ENCODE measurements at regions not wholly inside any gene's neighbourhood (a gene's known extent, or its start where the extent isn't known, plus 50 kb on each side); places are given as distances from the start of the nearest gene placed in this dataset.
A peak's percentile ranks its signal among the peaks of the same experiment; 100 is the strongest.

GRCh38 chr10:121085367-121085766, 234.2 kb downstream of the WDR11 start:
- H3K9me3 ChIP-seq = no peaks in the 10 kb centered on the region
- TF ChIP-seq SMC3 (IDR thresholded peaks at IDR 0.05; ENCODE audit: low read depth, low read length) (no peak), RCOR1 (IDR thresholded peaks at IDR 0.05; ENCODE audit: low read length) (no peak), PBX3 (IDR thresholded peaks at IDR 0.05) (no peak), MEF2A (IDR thresholded peaks at IDR 0.05; ENCODE audit: borderline replicate concordance, low read depth) (no peak), USF1 (IDR thresholded peaks at IDR 0.05; ENCODE audit: borderline replicate concordance, low read depth) (no peak), RXRA (IDR thresholded peaks at IDR 0.05; ENCODE audit: borderline replicate concordance, low read depth) (no peak)
- CTCF ChIA-PET = no interaction called here

GRCh38 chr10:121087129-121087528, 236.0 kb downstream of the WDR11 start:
- Histone ChIP-seq H3K27ac (ENCODE audit: low read depth in 2 of 2, low read length in 1 of 2) (no peak overlapping the region), H3K27me3 (ENCODE audit: insufficient read depth) (no peaks in the 10 kb centered on the region), H2AFZ (ENCODE audit: low read depth) (no peak overlapping the region), H3K9me3 (no peaks in the 10 kb centered on the region), H3K9me2 (no peaks in the 10 kb centered on the region), H3K4me3 (ENCODE audit: low read depth in 2 of 2, low read length in 1 of 2) (no peak overlapping the region), H4K20me1 (ENCODE audit: insufficient read depth) (no peaks in the 10 kb centered on the region), H3K79me2 (ENCODE audit: insufficient read depth) (no peaks in the 10 kb centered on the region), H3K9ac (no peak overlapping the region), H3K36me3 (replicated peaks in 1 of 2; ENCODE audit: control insufficient read depth in 1 of 2, insufficient read depth in 2 of 2, low read length in 1 of 2) (no peaks in the 10 kb centered on the region), H3K4me1 (ENCODE audit: control insufficient read depth in 1 of 2, insufficient read depth in 2 of 2, low read depth in 1 of 2, low read length in 1 of 2) (peaks cover 0 to 28% of the 10 kb centered on the region in 2 experiments; a peak in 2 of 4 replicates), H3K4me2 (no peak overlapping the region), H3F3A (replicated peaks; ENCODE audit: insufficient read depth) (no peaks in the 10 kb centered on the region)
- ChIA-PET POLR2A (no interaction called here), CTCF (interaction anchor here (0.6 to 2.2 kb wide), 4 partner anchors 17 to 800 kb away, joined by 3 to 6 read pairs (median 3); no protein-coding TSS in a partner anchor)
- TF ChIP-seq EP300 (IDR thresholded peaks at IDR 0.05; ENCODE audit: borderline replicate concordance in 1 of 2, low read depth in 1 of 2, low read length in 1 of 2) (no peak), GABPA (IDR thresholded peaks at IDR 0.05; ENCODE audit: low read depth) (no peak), JUND (IDR thresholded peaks at IDR 0.05) (no peak), RXRA (IDR thresholded peaks at IDR 0.05; ENCODE audit: borderline replicate concordance, low read depth) (no peak), FOXJ3 (CRISPR knock-in tag; IDR thresholded peaks at IDR 0.05) (no peak), FOSL2 (IDR thresholded peaks at IDR 0.05; ENCODE audit: borderline replicate concordance, low read depth) (no peak), TEAD4 (IDR thresholded peaks at IDR 0.05; ENCODE audit: borderline replicate concordance, insufficient read depth) (no peak), SIN3A (IDR thresholded peaks at IDR 0.05; ENCODE audit: borderline replicate concordance, low read depth, low read length) (no peak), NRF1 (IDR thresholded peaks at IDR 0.05; ENCODE audit: low read depth, low read length) (no peak), USF1 (IDR thresholded peaks at IDR 0.05; ENCODE audit: borderline replicate concordance, low read depth) (no peak), TAF1 (IDR thresholded peaks at IDR 0.05; ENCODE audit: borderline replicate concordance, low read depth, low read length) (no peak), MXI1 (IDR thresholded peaks at IDR 0.05; ENCODE audit: low read depth, low read length) (no peak), USF2 (IDR thresholded peaks at IDR 0.05; ENCODE audit: borderline replicate concordance, low read depth, low read length) (no peak), FOXM1 (IDR thresholded peaks at IDR 0.05; ENCODE audit: low read depth) (no peak), RCOR1 (IDR thresholded peaks at IDR 0.05; ENCODE audit: low read length) (no peak)
- peak; percentile 14 for DNase-seq
- 66% methylated on average over 9 of the region's 9 CpGs for WGBS (ENCODE audit: low lambda C conversion rate)

More at GRCh38 chr10:121085367-121085766, 234.2 kb downstream of the WDR11 start:
- 22% methylated on average over 6 of the region's 6 CpGs for WGBS (ENCODE audit: low lambda C conversion rate)
- no peak for DNase-seq
- no peaks in the 10 kb centered on the region for H3K36me3 ChIP-seq (replicated peaks in 1 of 2; ENCODE audit: control insufficient read depth in 1 of 2, insufficient read depth in 2 of 2, low read length in 1 of 2)
- H3K9me2 ChIP-seq = no peaks in the 10 kb centered on the region
- no peak overlapping the region for H3K4me2 ChIP-seq
- no peak overlapping the region for H2AFZ ChIP-seq (ENCODE audit: low read depth)
- no peaks in the 10 kb centered on the region for H3K27me3 ChIP-seq (ENCODE audit: insufficient read depth)
- no peaks in the 10 kb centered on the region for H4K20me1 ChIP-seq (ENCODE audit: insufficient read depth)
- POLR2A ChIA-PET = no interaction called here
- no peak overlapping the region for H3K27ac ChIP-seq (ENCODE audit: low read depth in 2 of 2, low read length in 1 of 2)
- H3K9ac ChIP-seq = no peak overlapping the region
- H3K79me2 ChIP-seq (ENCODE audit: insufficient read depth) = no peaks in the 10 kb centered on the region
- H3K4me1 ChIP-seq (ENCODE audit: control insufficient read depth in 1 of 2, insufficient read depth in 2 of 2, low read depth in 1 of 2, low read length in 1 of 2) = peaks cover 0 to 38% of the 10 kb centered on the region in 2 experiments; a peak in 2 of 4 replicates
- no peak overlapping the region for H3K4me3 ChIP-seq (ENCODE audit: low read depth in 2 of 2, low read length in 1 of 2)
- H3F3A ChIP-seq (replicated peaks; ENCODE audit: insufficient read depth) = no peaks in the 10 kb centered on the region

Data from SK-N-SH (cell line).